OCI-LY7 (cell line): ENCODE measurements at regions not wholly inside any gene's neighbourhood (a gene's known extent, or its start where the extent isn't known, plus 50 kb on each side); places are given as distances from the start of the nearest gene placed in this dataset.

Experiments
- EZH2phosphoT487 ChIP-seq: fragments of 200-600 bp; sonication (generic); IDR thresholded peaks from 2 replicates; pipeline ENCODE4 v1.6.1; 2018; ENCODE audit warnings: low read depth, borderline replicate concordance, mild to moderate bottlenecking, mixed run types, antibody characterized with exemption, low read length, moderate library complexity, mixed read lengths
- TF ChIP-seq, protein P1 (sequence below): fragments of 200-600 bp; sonication (generic); conservative IDR thresholded peaks from 2 replicates; pipeline ENCODE4 v1.5.1; 2014; ENCODE audit warnings: mild to moderate bottlenecking, antibody characterized with exemption, low read length, moderate library complexity, mixed read lengths

DNA sequence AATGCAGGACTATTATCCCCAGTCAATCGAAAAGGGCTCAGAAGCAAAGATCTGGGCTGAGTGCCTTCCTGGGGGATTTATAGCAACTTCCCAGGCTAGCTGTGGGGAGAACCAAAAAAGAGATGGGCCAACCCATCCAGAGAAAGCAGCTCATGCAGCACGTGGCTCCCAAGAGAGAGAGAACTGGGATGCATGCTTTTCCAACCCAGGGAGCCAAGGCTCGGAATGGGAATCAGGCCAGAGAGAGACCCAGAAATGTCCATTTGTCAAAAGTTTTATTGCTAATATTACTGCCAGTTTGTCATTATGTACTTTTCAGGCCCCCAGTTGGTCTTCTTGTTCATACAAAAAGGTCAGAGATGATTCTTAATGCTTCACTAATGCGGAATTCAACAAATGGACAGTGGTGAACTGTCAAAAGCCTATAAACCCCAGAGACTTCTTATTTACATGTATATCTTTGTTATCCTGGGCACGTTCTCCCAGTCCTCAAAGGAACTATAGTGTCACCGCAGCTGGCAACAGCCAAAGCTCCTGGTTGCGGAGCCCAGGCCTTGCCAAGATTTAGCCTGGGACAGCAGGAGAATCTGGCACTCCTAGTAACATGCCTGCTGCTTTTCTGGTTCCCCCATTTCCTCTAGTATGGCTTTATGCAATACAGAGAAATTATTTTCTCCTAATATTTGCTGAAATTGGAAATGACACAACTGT is 139.1 kb upstream of the POU3F2 start:
- TF ChIP-seq, protein P1, sequence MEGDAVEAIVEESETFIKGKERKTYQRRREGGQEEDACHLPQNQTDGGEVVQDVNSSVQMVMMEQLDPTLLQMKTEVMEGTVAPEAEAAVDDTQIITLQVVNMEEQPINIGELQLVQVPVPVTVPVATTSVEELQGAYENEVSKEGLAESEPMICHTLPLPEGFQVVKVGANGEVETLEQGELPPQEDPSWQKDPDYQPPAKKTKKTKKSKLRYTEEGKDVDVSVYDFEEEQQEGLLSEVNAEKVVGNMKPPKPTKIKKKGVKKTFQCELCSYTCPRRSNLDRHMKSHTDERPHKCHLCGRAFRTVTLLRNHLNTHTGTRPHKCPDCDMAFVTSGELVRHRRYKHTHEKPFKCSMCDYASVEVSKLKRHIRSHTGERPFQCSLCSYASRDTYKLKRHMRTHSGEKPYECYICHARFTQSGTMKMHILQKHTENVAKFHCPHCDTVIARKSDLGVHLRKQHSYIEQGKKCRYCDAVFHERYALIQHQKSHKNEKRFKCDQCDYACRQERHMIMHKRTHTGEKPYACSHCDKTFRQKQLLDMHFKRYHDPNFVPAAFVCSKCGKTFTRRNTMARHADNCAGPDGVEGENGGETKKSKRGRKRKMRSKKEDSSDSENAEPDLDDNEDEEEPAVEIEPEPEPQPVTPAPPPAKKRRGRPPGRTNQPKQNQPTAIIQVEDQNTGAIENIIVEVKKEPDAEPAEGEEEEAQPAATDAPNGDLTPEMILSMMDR = no peak
- no peak for TF ChIP-seq EZH2phosphoT487
